NCI-H345 (cell line): ENCODE measurements at regions not wholly inside any gene's neighbourhood (a gene's known extent, or its start where the extent isn't known, plus 50 kb on each side); places are given as distances from the start of the nearest gene placed in this dataset.
"Not testable (repeated sequence)": the region's sequence is repeated elsewhere in the genome, so short reads cannot be mapped to it uniquely, and the experiment has no call there.

Experiments
- DNase-seq: peaks from one replicate; lab custom pipeline; 2025; lab: John Stamatoyannopoulos, UW

DNA sequence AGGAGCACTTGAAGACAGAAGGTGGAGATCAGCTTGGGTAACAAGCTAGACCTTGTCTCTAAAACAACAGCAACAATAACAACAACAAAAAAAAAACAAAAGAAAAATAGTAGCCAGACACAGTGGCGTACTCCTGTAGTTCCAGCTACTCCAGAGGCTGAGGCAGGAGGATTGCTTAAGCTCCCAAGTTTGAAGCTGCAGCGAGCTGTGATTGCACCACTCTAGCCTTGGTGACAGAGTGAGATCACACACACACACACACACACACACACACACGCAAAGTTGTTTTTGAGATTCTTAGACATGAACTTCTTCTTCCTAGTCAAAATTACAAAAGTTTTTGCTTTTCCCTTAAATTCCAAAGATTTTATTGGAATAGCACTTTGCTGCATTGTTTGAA, 93.0 kb upstream of the IGSF10 start:
- DNase-seq = no peak

DNA sequence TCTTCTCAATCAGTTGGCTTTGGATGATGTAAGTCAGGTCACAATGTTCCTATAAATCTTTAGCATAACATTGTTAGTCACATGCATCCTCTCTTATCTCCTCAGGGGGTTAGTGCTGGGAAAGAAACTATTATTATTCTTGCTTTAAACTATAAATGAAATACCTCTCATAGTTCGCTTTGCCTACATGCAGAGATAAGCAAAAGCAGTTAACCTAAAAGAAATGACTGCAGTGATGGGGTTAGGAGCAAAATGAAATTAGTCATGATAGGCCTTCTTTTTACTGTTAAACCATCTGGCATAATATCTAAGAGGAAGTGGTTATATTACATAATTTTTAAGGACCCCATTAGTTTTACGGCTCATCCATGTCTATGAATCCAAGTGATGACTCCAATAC, 91.7 kb upstream of the IGSF10 start:
- DNase-seq = no peak

DNA sequence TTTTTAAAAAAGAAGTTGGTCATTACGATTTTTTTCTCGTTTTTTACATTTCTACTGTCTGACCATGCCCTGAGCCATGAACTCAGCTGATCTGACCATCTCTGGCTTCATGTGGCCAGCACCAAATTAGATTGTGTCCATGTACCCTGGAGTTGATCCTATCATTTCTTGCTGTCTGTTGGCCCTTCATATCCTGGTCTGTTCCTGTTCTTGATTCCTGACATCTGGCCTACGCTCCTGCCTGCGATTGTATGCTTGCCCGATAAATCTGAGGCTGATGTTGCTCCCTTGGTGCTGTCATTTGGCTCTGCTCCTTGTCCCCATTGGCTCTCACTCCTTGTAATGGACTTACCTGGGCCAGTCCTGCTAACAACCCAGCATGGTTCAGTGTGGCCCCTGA, 89.8 kb upstream of the IGSF10 start:
- DNase-seq = no peak

DNA sequence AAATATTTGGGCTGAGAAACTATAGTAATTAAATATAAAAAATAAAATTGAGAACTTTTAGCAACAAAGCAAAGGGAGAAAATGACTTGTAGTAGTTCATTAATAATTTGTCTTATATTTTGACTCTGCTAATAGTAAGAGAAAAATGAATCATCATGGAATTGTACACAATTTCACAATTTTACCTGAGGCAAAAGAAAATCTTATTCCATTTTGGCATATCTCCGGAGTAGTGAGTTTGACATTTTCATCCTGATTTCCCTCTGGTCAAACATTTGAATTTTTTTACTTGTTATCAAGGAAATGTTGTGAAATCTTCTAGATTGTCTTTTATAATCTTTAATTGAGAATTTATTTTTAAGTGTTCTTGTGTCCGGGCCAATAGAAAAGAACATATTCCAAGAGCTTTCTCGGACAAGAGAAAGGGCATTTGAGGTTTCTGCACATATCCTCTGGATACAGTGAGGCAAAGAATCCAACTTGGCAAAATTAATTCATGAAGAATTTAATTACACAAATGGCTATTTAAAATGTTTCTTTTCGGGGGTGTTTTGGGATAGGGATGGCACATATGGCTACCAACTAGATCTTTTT, 89.3 kb upstream of the IGSF10 start:
- no peak for DNase-seq

DNA sequence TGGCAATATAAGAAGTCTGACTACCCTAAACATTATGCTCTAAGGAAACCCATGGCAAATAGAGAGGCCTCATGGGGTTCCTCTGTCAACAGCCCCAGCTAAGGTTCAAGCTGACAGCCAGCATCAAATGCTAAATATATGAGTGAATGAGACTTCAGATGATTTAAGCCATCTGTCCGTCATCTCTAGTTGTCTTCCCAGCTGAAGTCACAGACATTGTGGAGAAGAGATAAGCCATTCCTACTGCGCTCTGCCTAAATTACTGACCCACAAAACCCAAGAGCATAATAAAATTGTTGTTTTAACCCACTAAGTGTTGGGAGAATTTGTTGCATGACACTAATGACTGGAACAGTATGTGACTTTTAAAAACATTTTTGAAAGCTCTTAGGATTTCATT, 87.3 kb upstream of the IGSF10 start:
- no peak for DNase-seq

DNA sequence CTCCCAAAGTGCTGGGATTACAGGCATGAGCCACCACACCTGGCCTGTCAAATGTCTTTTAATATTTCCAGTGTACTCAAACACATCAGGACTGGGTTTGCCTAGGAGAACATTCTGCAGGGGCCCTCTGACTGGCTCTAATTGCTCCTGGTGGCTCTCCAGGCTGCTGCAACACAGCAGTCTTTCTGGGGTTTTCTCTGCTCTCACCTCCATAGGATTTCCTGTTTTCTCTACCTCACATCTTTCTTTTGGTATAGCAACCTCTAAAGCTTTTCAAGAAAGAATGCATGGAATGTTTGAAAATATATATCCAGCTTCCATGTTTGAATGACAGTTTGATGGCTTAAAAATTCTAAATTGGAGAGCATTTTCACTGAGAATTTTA, 83.3 kb upstream of the IGSF10 start:
- DNase-seq = no peak

DNA sequence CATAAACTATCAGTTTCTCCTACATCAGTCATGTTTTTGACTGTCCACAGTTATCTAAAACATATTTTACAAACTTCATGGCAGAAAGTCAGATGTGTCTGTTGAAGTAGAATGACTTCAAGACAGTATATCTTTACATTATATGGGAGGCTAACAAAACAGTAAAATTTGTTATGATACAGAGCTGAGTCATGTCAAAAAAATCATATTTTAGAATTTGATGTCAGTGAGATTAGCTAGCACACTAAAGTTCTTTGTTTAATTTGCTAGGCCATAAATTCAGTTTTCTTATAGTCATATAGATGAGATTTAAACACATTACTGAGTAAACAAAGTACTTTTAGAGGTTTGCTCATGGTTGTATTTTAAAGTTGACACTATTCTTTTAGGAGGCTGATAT, 80.3 kb upstream of the IGSF10 start:
- DNase-seq = no peak

DNA sequence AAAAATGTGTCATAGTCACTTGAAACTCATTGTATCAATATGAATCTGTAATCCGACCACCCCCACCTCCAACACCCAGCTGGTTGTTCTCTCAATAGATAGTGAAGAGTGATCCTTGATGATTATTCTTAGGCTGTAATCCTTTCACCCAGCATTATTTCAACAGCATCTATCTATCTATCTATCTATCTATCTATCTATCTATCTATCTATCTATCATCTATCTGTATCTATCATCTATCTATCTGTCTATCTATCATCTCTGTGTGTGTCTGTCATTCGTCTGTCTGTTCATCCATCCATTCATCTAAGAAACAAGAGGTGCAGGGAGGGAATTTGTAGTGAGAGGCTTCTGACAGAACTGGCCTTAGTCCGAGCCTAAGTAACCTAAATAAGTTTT, 78.7 kb upstream of the IGSF10 start:
- DNase-seq = no peak

DNA sequence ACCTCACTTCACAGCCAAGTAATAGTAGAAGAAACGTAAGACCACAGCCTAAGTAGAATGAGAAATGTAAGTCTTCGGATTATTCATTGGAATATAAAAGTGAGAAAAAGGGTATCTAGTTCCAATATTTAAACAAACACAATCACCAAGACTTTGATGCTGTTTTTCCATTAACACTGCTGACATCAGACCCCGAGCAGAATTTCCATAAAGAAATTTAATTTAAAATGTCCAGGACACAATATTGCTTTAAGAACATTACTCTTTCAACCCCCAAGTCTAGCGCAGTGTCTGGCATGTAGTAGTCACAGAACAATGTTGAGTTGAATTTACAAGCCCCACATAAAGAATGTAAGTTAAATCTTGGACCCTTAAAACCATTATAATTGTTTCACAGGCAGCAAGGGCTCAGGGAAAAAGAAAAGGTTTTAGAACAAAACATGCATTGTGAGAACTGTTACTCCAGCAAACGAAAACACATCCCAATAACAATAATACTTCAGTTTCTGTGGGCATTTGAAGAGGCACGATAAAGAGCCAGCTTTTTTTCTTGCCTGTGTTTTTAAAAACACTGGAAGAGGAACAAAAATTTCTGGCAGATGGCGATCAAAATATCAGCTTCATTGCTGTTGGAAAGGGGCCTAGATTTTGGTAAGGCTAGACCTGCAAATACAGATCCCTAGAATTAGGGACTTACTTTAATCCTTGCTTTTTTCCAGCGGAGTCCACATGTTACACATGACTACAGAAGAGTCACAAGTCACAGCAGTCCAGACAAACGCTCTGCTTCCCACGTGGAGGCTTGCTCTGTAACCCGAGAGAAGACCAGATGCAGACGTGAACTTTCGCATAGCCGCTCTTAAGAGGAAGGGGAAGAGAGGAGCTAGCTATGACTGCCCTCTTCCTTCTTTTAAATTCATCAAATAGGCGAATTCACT, 77.9 kb upstream of the IGSF10 start:
- no peak for DNase-seq

DNA sequence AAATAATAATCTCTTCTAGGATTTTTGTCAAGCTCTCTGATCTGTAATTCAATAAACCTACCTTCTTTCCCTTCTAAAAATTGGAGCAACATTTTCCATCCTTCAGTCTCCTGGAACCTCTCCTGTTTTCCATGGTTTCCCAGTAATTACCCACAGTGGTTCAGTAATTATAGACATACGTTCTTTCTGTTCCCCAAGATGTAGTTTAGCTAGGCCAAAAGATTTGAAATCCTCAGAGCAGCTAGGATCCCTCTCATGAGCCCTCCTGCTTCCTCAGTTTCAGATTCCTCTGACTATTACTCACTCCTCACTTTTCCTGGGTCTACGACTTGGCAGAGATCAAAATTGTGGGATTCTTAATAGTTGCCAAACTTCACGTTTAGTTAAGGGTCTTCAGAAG, 76.9 kb upstream of the IGSF10 start:
- no peak for DNase-seq

DNA sequence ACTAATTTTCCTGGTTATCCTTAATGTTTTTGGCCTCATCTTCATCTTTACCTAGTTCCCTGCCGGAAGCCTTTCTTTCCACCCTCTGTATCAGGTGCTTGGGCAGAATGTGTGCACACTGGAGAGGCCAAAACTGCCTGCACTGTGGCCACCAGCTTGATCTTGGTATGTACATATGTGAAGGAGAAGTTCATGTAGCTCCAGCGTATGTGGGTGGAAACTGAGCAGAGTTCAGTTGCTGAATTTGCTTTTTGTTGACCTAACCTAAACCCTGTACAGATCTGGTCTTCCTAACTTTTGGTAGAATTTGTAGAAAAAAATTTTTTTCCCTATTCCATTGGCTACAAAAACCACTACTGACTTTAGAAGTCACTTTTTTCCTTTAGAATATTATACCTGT, 65.9 kb upstream of the IGSF10 start:
- no peak for DNase-seq

DNA sequence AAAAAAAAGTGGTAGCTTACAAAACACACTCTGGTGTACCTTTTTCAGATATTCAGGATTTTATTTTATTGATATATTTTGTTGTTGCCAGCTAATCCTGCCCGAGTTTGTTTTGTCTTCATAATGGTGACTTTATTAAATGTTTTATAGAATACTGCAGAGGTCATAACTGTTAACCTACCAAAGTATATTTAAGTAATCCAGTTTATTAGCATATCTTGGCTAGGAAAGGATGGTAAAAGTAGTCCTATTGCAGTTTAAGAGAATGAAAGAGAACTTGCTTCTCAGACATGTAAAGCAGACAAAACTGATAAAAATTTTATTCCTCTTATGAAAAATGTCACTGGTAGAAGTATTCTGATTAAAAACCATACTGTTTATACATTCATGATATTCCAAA, 59.2 kb upstream of the IGSF10 start:
- DNase-seq = no peak

DNA sequence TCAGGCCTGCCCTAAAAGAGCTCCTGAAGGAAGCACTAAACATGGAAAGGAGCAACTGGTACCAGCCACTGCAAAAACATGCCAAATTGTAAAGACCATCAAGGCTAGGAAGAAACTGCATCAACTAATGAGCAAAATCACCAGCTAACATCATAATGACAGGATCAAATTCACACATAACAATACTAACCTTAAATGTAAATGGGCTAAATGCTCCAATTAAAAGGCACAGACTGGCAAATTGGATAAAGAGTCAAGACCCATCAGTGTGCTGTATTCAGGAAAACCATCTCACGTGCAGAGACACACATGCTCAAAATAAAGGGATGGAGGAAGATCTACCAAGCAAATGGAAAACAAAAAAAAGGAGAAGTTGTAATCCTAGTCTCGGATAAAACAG, 50.6 kb upstream of the IGSF10 start:
- DNase-seq = not testable (repeated sequence)
